Left lung (tissue), 4 donors: ENCODE measurements at regions not wholly inside any gene's neighbourhood (a gene's known extent, or its start where the extent isn't known, plus 50 kb on each side); places are given as distances from the start of the nearest gene placed in this dataset.

ENCODE experiments used
- ATAC-seq: fragments of 200-7000 bp; cut with Tn5 transposase; one replicate; pipeline ENCODE4 v1.9.1; 2020; ENCODE audit warnings: moderate library complexity
- DNase-seq, 4 donors: peaks; one replicate each; pipeline ENCODE4 v3.0.0-alpha.2; 2013 to 2020
- H3K27ac ChIP-seq, 2 donors: fragments of 200-600 bp; sonication (generic) in 1 of 2; one replicate each; pipeline versions ENCODE4 v1.5.0 to v1.8.0; 2020 to 2021
- H3K27me3 ChIP-seq, 2 donors: fragments of 200-600 bp; sonication (generic) in 1 of 2; one replicate each; pipeline versions ENCODE4 v1.5.0 to v1.8.0; 2020 to 2021
- H3K36me3 ChIP-seq, 2 donors: fragments of 200-600 bp; sonication (generic) in 1 of 2; one replicate each; pipeline versions ENCODE4 v1.5.0 to v1.8.0; 2020 to 2021
- H3K4me1 ChIP-seq, 2 donors: fragments of 200-600 bp; one replicate each; pipeline ENCODE4 v1.8.0; 2021
- H3K4me3 ChIP-seq, 2 donors: fragments of 200-600 bp; sonication (generic) in 1 of 2; one replicate each; pipeline versions ENCODE4 v1.5.0 to v1.8.0; 2020 to 2021; ENCODE audit warnings: mild to moderate bottlenecking in 1 of 2
- H3K9me3 ChIP-seq, 2 donors: fragments of 200-600 bp; sonication (generic) in 1 of 2; one replicate each; pipeline versions ENCODE4 v1.5.0 to v1.8.0; 2020 to 2021
- intact Hi-C, 2 donors: fragments of 100-400 bp; cut with DNase I; formaldehyde crosslinking; loops; one replicate each; pipeline versions ENCODE4 v1.11.2 to v1.14.2; 2022
- TF ChIP-seq, protein P1 (sequence below), 2 donors: fragments of 200-600 bp; sonication (generic) in 1 of 2; IDR thresholded peaks; one replicate each; pipeline versions ENCODE4 v1.5.0 to v1.8.0; 2021; ENCODE audit warnings: antibody characterized with exemption in 2 of 2
- donor health status: DM: no; HTN: yes; CAD: no.
- donor health status: DM: no; HTN: no; CAD: no.

DNA sequence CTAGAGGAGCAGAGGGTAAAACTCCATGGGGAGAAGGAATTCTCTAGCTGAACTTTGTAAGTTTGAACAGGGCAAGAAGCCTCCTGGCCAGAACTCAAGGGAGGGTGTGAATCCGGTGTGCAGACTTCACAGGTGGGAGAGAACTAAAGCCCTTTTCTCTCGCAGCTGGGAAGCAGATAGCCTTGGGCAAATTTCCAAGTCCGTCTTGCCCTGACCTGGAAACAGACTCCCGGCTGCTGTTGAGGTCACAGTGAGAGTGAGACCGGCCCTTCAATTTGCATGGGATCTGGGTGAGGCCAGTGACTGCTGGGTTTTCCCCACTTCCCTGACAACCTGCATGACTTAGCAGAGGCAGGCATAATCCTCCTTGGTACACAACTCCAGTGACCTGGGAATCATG is 94.5 kb upstream of the ZNF827 start:
- Histone ChIP-seq H3K27ac (no peak overlapping the region), H3K36me3 (no peaks in the 10 kb centered on the region), H3K4me3 (no peak overlapping the region), H3K9me3 (peaks cover 0 to 2% of the 10 kb centered on the region in 2 donors), H3K4me1 (no peaks in the 10 kb centered on the region), H3K27me3 (no peaks in the 10 kb centered on the region)
- TF ChIP-seq, protein P1, sequence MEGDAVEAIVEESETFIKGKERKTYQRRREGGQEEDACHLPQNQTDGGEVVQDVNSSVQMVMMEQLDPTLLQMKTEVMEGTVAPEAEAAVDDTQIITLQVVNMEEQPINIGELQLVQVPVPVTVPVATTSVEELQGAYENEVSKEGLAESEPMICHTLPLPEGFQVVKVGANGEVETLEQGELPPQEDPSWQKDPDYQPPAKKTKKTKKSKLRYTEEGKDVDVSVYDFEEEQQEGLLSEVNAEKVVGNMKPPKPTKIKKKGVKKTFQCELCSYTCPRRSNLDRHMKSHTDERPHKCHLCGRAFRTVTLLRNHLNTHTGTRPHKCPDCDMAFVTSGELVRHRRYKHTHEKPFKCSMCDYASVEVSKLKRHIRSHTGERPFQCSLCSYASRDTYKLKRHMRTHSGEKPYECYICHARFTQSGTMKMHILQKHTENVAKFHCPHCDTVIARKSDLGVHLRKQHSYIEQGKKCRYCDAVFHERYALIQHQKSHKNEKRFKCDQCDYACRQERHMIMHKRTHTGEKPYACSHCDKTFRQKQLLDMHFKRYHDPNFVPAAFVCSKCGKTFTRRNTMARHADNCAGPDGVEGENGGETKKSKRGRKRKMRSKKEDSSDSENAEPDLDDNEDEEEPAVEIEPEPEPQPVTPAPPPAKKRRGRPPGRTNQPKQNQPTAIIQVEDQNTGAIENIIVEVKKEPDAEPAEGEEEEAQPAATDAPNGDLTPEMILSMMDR (IDR thresholded peaks at IDR 0.05): no peak
- intact Hi-C loops: no loop called here
- ATAC-seq (peak; percentile 67), DNase-seq (no peak)

DNA sequence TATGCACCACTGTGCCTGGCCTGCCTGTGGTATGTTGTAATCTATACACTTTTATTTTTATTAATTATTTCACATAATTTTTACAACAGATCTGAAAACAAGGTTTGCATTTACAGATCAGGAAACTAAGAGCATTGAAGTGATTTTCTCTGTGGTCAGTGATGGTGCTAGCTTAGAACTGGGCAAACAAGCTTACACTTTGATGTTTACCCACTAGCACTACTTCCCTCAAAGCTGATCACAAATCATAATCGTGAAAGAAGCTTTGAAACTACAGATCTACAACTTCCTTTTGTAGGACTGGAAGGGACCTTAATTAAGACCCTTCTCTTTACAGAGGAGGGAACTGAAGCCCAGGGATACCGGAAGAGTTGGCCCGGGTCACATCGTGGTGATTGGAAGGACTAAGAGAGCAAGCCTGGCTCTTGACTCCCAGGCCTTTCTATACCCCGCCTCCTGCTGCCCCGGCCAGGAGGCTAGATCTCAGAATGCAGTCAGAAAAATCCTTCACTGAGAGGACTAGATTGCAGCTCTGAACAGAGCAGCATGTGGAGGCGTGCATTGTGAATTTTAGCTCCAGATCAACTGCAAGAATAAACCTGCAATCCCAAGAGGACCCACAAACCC is 93.7 kb upstream of the ZNF827 start:
- Histone ChIP-seq H3K36me3 (no peaks in the 10 kb centered on the region), H3K27ac (no peak overlapping the region), H3K4me1 (no peaks in the 10 kb centered on the region), H3K9me3 (peaks cover 0 to 2% of the 10 kb centered on the region in 2 donors), H3K4me3 (no peak overlapping the region), H3K27me3 (no peaks in the 10 kb centered on the region)
- TF ChIP-seq, protein P1 (IDR thresholded peaks at IDR 0.05): no peak
- ATAC-seq (peak; percentile 72), DNase-seq (no peak)
- intact Hi-C loops: no loop called here

DNA sequence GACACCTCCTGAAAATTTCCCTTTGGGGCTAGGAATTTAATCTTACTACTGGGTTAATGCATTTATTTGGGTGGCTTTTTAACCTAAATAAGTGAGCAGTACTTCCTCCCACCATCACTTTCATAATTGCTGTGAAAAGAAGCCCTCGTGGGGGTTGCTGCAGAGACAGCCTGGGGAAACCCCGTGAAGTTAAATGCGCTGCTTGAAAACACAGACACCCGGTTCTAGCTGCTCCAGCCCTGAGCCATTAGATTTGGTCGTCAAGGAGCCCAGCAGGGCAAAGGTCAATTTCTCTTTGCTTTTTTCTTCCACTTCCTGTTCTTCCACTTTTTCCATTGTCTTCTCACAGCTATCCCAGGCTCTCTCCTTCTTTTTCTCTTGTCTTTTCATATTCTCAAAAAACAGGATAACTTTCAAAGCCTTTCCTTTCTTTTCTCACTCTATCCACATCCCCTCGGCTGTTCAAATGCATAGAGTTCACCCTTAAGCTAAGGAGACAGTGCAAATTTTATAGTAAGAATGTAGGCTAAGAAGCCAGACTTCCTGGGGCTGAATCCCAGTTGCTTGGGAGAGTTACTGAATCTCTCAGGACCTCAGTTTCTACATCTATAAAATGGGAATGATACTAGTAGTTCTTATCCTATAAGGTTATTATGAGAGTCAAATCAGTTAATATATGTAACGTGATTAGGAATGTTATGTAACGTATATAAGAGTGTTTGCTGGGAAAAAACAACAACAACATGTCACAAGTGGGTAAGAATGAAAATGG is 91.5 kb upstream of the ZNF827 start:
- TF ChIP-seq, protein P1 (IDR thresholded peaks at IDR 0.05): no peak
- Histone ChIP-seq H3K27me3 (no peaks in the 10 kb centered on the region), H3K9me3 (peaks cover 0 to 2% of the 10 kb centered on the region in 2 donors), H3K4me1 (no peaks in the 10 kb centered on the region), H3K36me3 (no peaks in the 10 kb centered on the region), H3K4me3 (no peak overlapping the region), H3K27ac (no peak overlapping the region)
- intact Hi-C loops: no loop called here
- no peak for ATAC-seq
- no peak for DNase-seq

DNA sequence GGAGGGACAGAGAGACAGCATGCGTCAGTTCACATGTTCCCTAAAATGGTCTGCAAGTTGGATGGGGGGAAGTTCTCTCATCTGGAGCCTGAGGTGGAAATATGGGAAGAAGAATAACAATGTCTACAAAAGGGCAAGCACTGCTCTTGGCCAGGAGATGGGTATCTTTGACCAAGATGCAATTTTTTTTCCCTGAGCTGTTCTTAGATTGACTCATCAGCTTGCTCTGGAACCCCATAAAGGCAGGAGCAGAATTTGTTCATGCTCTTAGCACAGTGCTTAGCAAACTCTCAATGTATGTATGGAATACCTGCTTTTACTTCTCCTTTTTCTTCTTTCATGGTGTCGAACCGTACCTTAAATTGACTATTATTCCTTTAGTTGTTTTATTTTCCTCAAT is 90.5 kb upstream of the ZNF827 start:
- H3K9me3 ChIP-seq: no peaks in the 10 kb centered on the region
- DNase-seq: no peak
- TF ChIP-seq, protein P1 (IDR thresholded peaks at IDR 0.05): no peak
- no peaks in the 10 kb centered on the region for H3K36me3 ChIP-seq
- no peaks in the 10 kb centered on the region for H3K4me1 ChIP-seq
- H3K27ac ChIP-seq: no peak overlapping the region
- intact Hi-C loops: no loop called here
- H3K27me3 ChIP-seq: no peaks in the 10 kb centered on the region
- ATAC-seq: no peak
- no peak overlapping the region for H3K4me3 ChIP-seq

DNA sequence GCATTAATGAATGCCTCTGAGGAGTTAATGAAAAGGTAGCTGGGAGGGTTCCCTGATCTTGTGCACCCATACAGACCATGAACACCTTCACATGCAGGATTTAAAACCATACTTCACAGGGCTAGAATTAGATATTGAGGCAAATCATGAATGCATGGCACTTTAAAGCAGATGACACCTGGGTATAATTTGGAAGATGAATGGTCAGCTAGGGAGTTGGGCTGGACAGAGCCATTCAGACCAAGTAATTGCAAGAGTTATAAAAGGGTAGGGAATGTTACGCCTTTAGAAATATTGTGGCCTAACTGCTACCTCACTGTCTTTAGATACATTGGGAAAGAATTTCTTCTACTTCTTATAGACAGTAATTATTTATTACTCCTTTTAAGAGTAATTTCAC is 89.1 kb upstream of the ZNF827 start:
- TF ChIP-seq, protein P1 (IDR thresholded peaks at IDR 0.05): no peak
- Histone ChIP-seq H3K27me3 (no peaks in the 10 kb centered on the region), H3K9me3 (no peaks in the 10 kb centered on the region), H3K27ac (no peak overlapping the region), H3K36me3 (no peaks in the 10 kb centered on the region), H3K4me3 (no peak overlapping the region), H3K4me1 (no peaks in the 10 kb centered on the region)
- ATAC-seq (no peak), DNase-seq (no peak)
- intact Hi-C loops: no loop called here
